ENCODE measurements at regions not wholly inside any gene's neighbourhood (a gene's known extent, or its start where the extent isn't known, plus 50 kb on each side); places are given as distances from the start of the nearest gene placed in this dataset.

DNA sequence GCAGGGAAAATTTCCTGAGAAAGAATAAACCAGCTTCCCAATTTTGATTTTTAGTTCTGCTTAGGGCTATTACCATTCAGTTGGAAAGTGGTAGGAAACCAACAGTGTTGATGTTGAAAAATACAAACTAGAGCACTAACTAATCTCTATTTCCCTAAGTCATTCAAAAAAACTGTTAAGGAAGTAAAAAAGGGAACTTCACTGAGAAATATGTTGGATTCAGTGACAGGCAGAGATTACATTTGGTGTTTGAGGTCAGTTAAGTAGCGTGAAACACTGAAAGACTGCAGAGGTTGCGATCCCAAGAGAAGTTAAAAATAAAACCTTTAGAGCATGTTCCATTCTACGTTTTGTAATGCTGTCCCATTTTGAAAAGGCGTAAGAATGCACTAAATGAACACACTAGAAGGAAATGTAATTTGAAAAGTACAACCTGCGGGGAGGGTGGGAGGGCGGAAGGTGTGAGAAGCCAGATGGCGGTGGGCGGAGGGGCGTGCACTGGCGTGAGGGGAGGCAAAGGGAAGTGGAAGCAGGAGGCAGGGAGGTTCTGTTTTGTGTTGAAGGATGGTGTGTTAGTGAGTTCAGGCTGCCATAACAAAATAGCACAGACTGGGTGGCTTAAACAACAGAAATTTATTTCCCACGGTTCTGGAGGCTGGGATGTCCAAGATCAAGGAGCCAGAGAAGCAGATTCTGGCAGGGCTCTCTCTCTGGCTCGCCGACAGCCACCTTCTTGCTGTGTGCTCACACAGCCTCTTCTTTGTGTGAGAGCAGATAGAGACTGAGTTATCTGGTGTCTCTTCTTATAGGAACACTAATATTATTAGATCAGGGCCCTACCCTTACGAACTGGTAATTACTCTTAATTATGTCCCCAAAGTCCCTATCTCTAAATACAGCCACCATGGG lies 94.3 kb upstream of the KCTD1 start:
- TF ChIP-seq, protein P1, sequence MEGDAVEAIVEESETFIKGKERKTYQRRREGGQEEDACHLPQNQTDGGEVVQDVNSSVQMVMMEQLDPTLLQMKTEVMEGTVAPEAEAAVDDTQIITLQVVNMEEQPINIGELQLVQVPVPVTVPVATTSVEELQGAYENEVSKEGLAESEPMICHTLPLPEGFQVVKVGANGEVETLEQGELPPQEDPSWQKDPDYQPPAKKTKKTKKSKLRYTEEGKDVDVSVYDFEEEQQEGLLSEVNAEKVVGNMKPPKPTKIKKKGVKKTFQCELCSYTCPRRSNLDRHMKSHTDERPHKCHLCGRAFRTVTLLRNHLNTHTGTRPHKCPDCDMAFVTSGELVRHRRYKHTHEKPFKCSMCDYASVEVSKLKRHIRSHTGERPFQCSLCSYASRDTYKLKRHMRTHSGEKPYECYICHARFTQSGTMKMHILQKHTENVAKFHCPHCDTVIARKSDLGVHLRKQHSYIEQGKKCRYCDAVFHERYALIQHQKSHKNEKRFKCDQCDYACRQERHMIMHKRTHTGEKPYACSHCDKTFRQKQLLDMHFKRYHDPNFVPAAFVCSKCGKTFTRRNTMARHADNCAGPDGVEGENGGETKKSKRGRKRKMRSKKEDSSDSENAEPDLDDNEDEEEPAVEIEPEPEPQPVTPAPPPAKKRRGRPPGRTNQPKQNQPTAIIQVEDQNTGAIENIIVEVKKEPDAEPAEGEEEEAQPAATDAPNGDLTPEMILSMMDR (IDR thresholded peaks at IDR 0.05; ENCODE audit: borderline replicate concordance, insufficient read depth, low read depth, low read length) = no peak
- H3K4me3 ChIP-seq (ENCODE audit: low read depth, low read length) = no peak overlapping the region

DNA sequence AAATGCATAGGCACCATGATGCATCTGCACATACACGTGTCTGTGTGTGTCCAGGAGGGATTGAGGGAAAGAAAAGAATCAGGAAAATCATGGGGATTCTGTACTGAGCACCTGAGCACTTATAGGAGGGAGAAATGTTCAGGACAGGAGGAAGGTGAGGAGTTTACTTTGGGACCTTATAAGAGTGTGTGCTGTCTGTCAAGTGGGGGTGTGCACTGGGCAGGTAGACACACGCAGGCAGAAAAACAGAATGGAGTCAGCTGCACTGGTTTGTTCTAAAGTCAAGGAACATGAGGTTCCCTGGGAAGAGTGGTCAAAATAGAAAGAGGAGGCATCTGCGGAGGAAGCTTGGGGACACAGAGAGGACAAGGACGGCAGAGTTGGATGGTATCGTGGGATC lies 92.2 kb upstream of the KCTD1 start:
- H3K4me3 ChIP-seq (ENCODE audit: low read depth, low read length) = no peak overlapping the region
- TF ChIP-seq, protein P1 (IDR thresholded peaks at IDR 0.05; ENCODE audit: borderline replicate concordance, insufficient read depth, low read depth, low read length) = no peak

DNA sequence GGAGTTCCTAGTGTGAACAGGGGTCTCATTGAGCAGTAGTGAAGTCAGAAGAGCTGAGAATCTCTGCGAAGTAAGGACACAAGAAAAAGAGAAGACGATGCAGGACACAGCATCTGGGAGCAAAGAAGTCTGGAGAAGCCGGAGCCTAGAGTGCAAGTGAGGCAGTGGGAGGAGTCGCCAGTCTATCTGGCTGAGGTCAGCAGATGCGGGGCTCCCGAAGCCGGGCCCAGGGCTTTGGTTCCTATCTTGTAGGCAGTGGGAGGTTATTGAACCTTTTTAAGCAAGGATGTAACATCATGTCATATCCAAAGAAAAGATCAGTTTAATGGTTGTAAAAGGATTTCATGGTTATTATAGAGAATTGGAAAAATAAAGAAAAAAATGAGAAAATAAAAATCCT lies 90.8 kb upstream of the KCTD1 start:
- TF ChIP-seq, protein P1 (IDR thresholded peaks at IDR 0.05; ENCODE audit: borderline replicate concordance, insufficient read depth, low read depth, low read length) = no peak

DNA sequence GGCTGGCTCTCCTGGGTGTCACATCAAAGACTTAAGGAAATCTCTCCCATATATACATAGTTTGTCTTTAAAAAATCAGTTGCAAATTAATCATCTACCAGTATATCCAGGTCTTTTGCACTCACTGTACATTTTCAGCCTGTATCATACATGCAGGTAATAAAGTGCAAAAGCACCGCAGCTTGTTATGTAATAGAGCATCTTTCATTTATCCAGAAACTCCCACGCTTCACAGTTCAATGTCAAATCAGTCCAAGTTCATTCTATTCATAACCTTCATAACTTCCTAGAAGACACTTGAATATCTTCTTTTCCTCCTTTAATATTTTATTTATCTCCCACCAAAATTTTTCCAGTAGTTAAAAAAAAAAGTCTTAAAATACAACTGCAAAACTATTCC lies 89.6 kb upstream of the KCTD1 start:
- TF ChIP-seq, protein P1 (IDR thresholded peaks at IDR 0.05; ENCODE audit: borderline replicate concordance, insufficient read depth, low read depth, low read length) = no peak
- H3K4me3 ChIP-seq (ENCODE audit: low read depth, low read length) = no peak overlapping the region

More for the DNA sequence above, 90.8 kb upstream of the KCTD1 start:
- no peak overlapping the region for H3K4me3 ChIP-seq (ENCODE audit: low read depth, low read length)

DNA sequence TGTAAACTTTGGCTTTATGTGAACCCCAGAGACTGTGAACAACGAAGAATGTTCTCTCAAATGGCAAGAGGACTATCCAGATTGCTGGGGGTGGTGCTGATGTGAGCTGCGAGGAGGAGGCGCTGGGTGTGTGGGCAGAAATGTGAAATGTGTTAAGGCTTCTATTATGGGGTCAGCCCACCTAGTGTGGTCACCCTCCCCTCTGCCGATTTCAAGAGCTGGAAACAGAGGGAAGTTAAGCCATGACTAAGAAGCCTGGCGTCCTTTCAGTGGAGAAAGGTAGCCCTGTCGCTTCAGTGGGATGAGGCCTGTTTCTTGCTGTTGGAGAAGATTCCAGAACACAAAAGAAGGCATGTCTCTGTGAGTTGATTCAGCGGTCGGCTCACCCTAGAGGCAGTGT lies 89.0 kb upstream of the KCTD1 start:
- TF ChIP-seq, protein P1 (IDR thresholded peaks at IDR 0.05; ENCODE audit: borderline replicate concordance, insufficient read depth, low read depth, low read length) = no peak
- H3K4me3 ChIP-seq (ENCODE audit: low read depth, low read length) = no peak overlapping the region

DNA sequence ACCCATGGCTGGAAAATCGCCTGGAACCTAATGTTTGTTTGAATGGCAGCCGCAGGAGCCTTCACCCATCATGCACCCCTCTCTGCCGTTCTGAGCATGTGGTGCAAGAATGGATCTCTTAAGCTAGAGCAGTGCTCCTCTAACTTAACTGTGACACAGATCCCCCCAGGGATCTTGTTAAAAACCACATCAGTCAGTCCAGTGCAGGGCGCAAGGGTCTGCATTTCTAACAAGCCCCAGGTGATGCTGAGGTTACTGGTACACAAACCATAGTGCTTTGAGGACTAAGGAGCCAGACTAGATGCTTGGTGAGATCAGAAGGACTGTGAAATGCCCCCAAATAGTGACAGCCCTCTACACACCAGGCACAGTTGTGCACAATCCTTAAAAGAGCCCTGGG lies 87.1 kb upstream of the KCTD1 start:
- TF ChIP-seq, protein P1 (IDR thresholded peaks at IDR 0.05; ENCODE audit: borderline replicate concordance, insufficient read depth, low read depth, low read length) = no peak
- no peak overlapping the region for H3K4me3 ChIP-seq (ENCODE audit: low read depth, low read length)

DNA sequence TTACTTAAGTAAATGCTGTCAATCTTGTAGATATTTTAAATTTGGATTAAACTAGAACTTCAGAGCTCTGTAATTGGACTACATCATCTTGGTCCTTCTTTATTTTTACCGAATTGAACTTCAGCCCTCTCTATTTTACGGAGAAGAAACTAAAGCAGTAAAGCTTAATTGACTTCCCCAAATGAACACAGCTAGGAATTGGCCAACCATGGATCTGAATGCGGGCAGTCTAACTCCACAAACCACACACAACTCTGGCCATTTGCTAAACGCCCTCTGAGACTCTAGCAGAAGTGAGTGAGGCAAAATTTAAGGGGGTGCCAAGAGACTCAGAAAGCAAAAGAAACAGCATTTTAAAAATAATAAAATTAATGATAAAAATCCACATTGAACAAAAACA lies 86.3 kb upstream of the KCTD1 start:
- TF ChIP-seq, protein P1 (IDR thresholded peaks at IDR 0.05; ENCODE audit: borderline replicate concordance, insufficient read depth, low read depth, low read length) = no peak
- no peak overlapping the region for H3K4me3 ChIP-seq (ENCODE audit: low read depth, low read length)

Data from GM12875 (cell line).